GM11168 (cell line): ENCODE measurements at regions not wholly inside any gene's neighbourhood (a gene's known extent, or its start where the extent isn't known, plus 50 kb on each side); places are given as distances from the start of the nearest gene placed in this dataset.
"Not testable (repeated sequence)": the region's sequence is repeated elsewhere in the genome, so short reads cannot be mapped to it uniquely, and the experiment has no call there.

Source experiments
- in situ Hi-C: fragments of 300-500 bp; cut with MboI; formaldehyde crosslinking; loops from one replicate; pipeline ENCODE4 v1.12.0; 2022; ENCODE audit warnings: low sequenced_read_pairs; ENCODE audit not compliant: unreplicated experiment

- in situ Hi-C loops, result loop anchor here (25.0 kb wide), 1 partner anchor 356 kb away; no protein-coding TSS in a partner anchor
Observed at GRCh38 chr2:89092911-89093310, 401.4 kb downstream of the RPIA start.

- in situ Hi-C loops, result loop anchor here (25.0 kb wide), 1 partner anchor 358 kb away; no protein-coding TSS in a partner anchor
Observed at GRCh38 chr2:89095060-89095459, 403.6 kb downstream of the RPIA start.

- in situ Hi-C loops, result not testable (repeated sequence)
Observed at GRCh38 chr2:89102587-89102986, 411.1 kb downstream of the RPIA start.

- in situ Hi-C loops, result not testable (repeated sequence)
Observed at GRCh38 chr2:89106369-89107019, 415.0 kb downstream of the RPIA start.

GRCh38 chr2:89112434-89112833 lies 421.0 kb downstream of the RPIA start:
- in situ Hi-C loops, result loop anchor here (5.0 kb wide), 1 partner anchor 975 kb away; no protein-coding TSS in a partner anchor

- in situ Hi-C loops, result loop anchor here (5.0 kb wide), 1 partner anchor 974 kb away; no protein-coding TSS in a partner anchor
Observed at GRCh38 chr2:89113286-89113685, 421.8 kb downstream of the RPIA start.

GRCh38 chr2:89129440-89129839 lies 438.0 kb downstream of the RPIA start:
- in situ Hi-C loops, result not testable (repeated sequence)

- in situ Hi-C loops, result not testable (repeated sequence)
Observed at GRCh38 chr2:89130665-89131308, 439.3 kb downstream of the RPIA start.

- in situ Hi-C loops, result loop anchor here (10.0 kb wide), 1 partner anchor 892 kb away; no protein-coding TSS in a partner anchor
Observed at GRCh38 chr2:89142959-89143358, 451.5 kb downstream of the RPIA start.

- in situ Hi-C loops, result loop anchor here (10.0 kb wide), 1 partner anchor 889 kb away; no protein-coding TSS in a partner anchor
Observed at GRCh38 chr2:89145342-89145741, 453.9 kb downstream of the RPIA start.

GRCh38 chr2:89148256-89148655 lies 456.8 kb downstream of the RPIA start:
- in situ Hi-C loops, result loop anchor here (10.0 kb wide), 1 partner anchor 887 kb away; no protein-coding TSS in a partner anchor

- in situ Hi-C loops, result not testable (repeated sequence)
Observed at GRCh38 chr2:89151699-89152098, 460.2 kb downstream of the RPIA start.

- in situ Hi-C loops, result not testable (repeated sequence)
Observed at GRCh38 chr2:89152501-89152900, 461.0 kb downstream of the RPIA start.

GRCh38 chr2:89153210-89153609 lies 461.7 kb downstream of the RPIA start:
- in situ Hi-C loops, result not testable (repeated sequence)

GRCh38 chr2:89154247-89154682 lies 462.8 kb downstream of the RPIA start:
- in situ Hi-C loops, result not testable (repeated sequence)

- in situ Hi-C loops, result not testable (repeated sequence)
Observed at GRCh38 chr2:89160306-89160705, 468.8 kb downstream of the RPIA start.

- in situ Hi-C loops, result not testable (repeated sequence)
Observed at GRCh38 chr2:89161626-89162025, 470.2 kb downstream of the RPIA start.

GRCh38 chr2:89170506-89171173 lies 479.2 kb downstream of the RPIA start:
- in situ Hi-C loops, result loop anchor here (10.0 kb wide), 1 partner anchor 834 kb away; no protein-coding TSS in a partner anchor

GRCh38 chr2:89171174-89171519 lies 479.7 kb downstream of the RPIA start:
- in situ Hi-C loops, result loop anchor here (10.0 kb wide), 1 partner anchor 834 kb away; no protein-coding TSS in a partner anchor

GRCh38 chr2:89177004-89177403 lies 485.5 kb downstream of the RPIA start:
- in situ Hi-C loops, result loop anchor here (10.0 kb wide), 1 partner anchor 828 kb away; no protein-coding TSS in a partner anchor

- in situ Hi-C loops, result not testable (repeated sequence)
Observed at GRCh38 chr2:89182221-89182620, 490.7 kb downstream of the RPIA start.
